Heart right ventricle (tissue), 16 donors: ENCODE measurements at regions not wholly inside any gene's neighbourhood (a gene's known extent, or its start where the extent isn't known, plus 50 kb on each side); places are given as distances from the start of the nearest gene placed in this dataset.
A peak's percentile ranks its signal among the peaks of the same experiment; 100 is the strongest.

Experiments
- ATAC-seq, 8 donors: fragments of 200-7000 bp; cut with Tn5 transposase; one replicate each; pipeline ENCODE4 v1.9.1; 2020; ENCODE audit warnings: mild to moderate bottlenecking in 8 of 8, moderate library complexity in 8 of 8, moderate number of reproducible peaks in 1 of 8
- DNase-seq, 2 donors: peaks; one replicate each; pipeline ENCODE4 v3.0.0-alpha.2; 2020
- H3K27ac ChIP-seq, 10 donors: fragments of 200-600 bp; sonication (generic) in 2 of 10; one replicate each; pipeline versions ENCODE4 v1.5.0 to v1.8.0; 2020 to 2022; ENCODE audit warnings: mild to moderate bottlenecking in 3 of 10
- H3K27me3 ChIP-seq, 7 donors: fragments of 200-600 bp; one replicate each; pipeline ENCODE4 v1.8.0; 2021 to 2022; ENCODE audit warnings: mild to moderate bottlenecking in 2 of 7
- H3K36me3 ChIP-seq, 9 donors: fragments of 200-600 bp; sonication (generic) in 1 of 9; one replicate each; pipeline versions ENCODE4 v1.5.0 to v1.8.0; 2020 to 2022; ENCODE audit warnings: mild to moderate bottlenecking in 2 of 9
- H3K4me1 ChIP-seq, 9 donors: fragments of 200-600 bp; sonication (generic) in 1 of 9; one replicate each; pipeline versions ENCODE4 v1.5.0 to v1.8.0; 2020 to 2022; ENCODE audit warnings: mild to moderate bottlenecking in 4 of 9
- H3K4me3 ChIP-seq, 10 donors: fragments of 200-600 bp; sonication (generic) in 2 of 10; one replicate each; pipeline versions ENCODE4 v1.5.0 to v1.8.0; 2020 to 2022; ENCODE audit warnings: mild to moderate bottlenecking in 7 of 10, moderate library complexity in 2 of 10
- H3K9me3 ChIP-seq, 11 donors: fragments of 200-600 bp in 10 of 11; sonication (generic) in 2 of 11; one replicate each; pipeline versions ENCODE4 v1.5.0 to v1.8.0; 2013 to 2022; ENCODE audit warnings: mild to moderate bottlenecking in 2 of 11, control low read depth in 1 of 11, moderate library complexity in 1 of 11
- CTCF ChIP-seq, 9 donors: fragments of 200-600 bp; sonication (generic) in 2 of 9; IDR thresholded peaks; one replicate each; pipeline versions ENCODE4 v1.5.0 to v1.8.0; 2021 to 2022; ENCODE audit warnings: antibody characterized with exemption in 9 of 9, mild to moderate bottlenecking in 5 of 9, moderate library complexity in 1 of 9
- WGBS, 2 donors: extraction: QIAGEN DNeasy Blood & Tissue Kit; methylation state at CpG; one replicate each; pipeline ENCODE4 v1.1.7; 2013; ENCODE audit warnings: inconsistent platforms in 1 of 2; 5-methylcytosine and 5-hydroxymethylcytosine counted together
- intact Hi-C, 10 donors: fragments of 100-400 bp; cut with DNase I; formaldehyde crosslinking; loops; one replicate each; pipeline versions ENCODE4 v1.11.1 to v1.14.2; 2022
- donor health status: Arrhythmogenic right ventricular cardiomyopathy.
- donor health status: ischemic (EF 13 %, LVEDD 7.1; RV severe dilation, severe dysfunction).
- donor health status: healthy with polysubstance abuse.
- donor health status: DM: no; HTN: yes; CAD: no.
- donor health status: DM: no; HTN: no; CAD: no.
- donor health status: ischemic (EF 25% LVEDD 6.9; RV normal size, moderate dysfunction).
- donor health status: ischemic (EF 25% LVEDD 5.7; RV mildly dilated, moderate dysfunction).
- donor health status: healthy.
- donor health status: DM: yes; HTN: yes; CAD: no.
- donor health status: Ischemic cardiomyopathy.
- donor health status: ischemic (EF 35%, LVEDD 5.7; RV mildly dilated, moderate dysfunction).
- donor health status: nonischemic (EF 11% LVEDD 7.7; RV severe dilation, severe dysfunction).
- donor health status: DM: yes; HTN: yes; CAD: no.
- donor health status: PGD.
- donor health status: ischemic (EF 29% LVEDD 5.4; RV normal size, mild dysfunction).
- donor health status: nonischemic (EF 23%, LVEDD 6.1; RV moderate dilation, normal function).

DNA sequence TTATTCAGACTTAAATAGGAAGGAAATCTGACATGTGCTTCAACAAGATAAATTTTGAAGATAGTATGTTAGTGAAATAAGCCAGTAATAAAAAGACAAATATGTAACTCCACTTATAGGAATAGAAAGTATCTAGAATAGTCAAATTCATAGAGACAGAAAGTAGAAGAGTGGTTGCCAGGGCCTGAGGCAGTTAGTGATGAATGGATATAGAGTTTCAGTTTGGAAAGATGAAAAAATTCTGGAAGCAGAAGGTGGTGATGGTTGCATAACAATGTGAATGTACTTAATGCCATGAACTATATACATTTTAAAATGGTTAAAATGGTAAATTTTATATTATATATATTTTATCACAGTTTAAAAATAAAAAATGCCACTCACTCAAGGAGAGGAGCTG, 54.3 kb downstream of the HAND2 start:
- ATAC-seq: no peak

GRCh38 chr4:173469622-173470021, 60.4 kb downstream of the HAND2 start:
- ATAC-seq (no peak), DNase-seq (no peak)
- H3K27me3 ChIP-seq: no peaks in the 10 kb centered on the region
- H3K4me1 ChIP-seq: no peaks in the 10 kb centered on the region
- no peak overlapping the region for H3K27ac ChIP-seq
- H3K36me3 ChIP-seq: no peaks in the 10 kb centered on the region
- WGBS, 2 donors: 79% methylated on average over 7 of the region's 7 CpGs
- no peak for TF ChIP-seq CTCF (IDR thresholded peaks at IDR 0.05)
- no peak overlapping the region for H3K4me3 ChIP-seq
- H3K9me3 ChIP-seq: no peaks in the 10 kb centered on the region
- intact Hi-C loops: no loop called here

More for the DNA sequence above, 54.3 kb downstream of the HAND2 start:
- DNase-seq: no peak
- Histone ChIP-seq H3K9me3 (no peaks in the 10 kb centered on the region), H3K27me3 (no peaks in the 10 kb centered on the region), H3K4me3 (no peak overlapping the region), H3K4me1 (no peaks in the 10 kb centered on the region), H3K27ac (no peak overlapping the region), H3K36me3 (no peaks in the 10 kb centered on the region)
- intact Hi-C loops: no loop called here
- no peak for TF ChIP-seq CTCF (IDR thresholded peaks at IDR 0.05)

DNA sequence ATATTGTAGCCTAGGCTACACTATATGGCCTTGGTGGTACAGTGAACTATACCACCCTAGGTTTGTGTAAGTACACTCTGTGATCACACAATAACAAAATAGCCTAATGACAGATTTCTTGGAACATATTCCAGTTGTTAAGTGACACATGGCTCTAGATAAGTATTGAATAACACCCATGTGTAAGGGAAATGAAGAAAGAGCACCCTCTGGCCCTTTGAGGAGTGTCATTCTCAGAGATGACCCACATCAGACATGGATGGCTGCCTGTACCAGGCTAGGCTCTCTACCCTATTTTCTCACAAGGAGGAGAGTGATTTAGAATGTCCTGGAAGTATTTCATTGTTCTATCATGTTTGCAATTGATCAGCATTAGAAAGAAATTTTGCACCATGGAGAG, 61.7 kb downstream of the HAND2 start:
- ATAC-seq: peak in 2 of 8 donors; percentile 14 to 17

DNA sequence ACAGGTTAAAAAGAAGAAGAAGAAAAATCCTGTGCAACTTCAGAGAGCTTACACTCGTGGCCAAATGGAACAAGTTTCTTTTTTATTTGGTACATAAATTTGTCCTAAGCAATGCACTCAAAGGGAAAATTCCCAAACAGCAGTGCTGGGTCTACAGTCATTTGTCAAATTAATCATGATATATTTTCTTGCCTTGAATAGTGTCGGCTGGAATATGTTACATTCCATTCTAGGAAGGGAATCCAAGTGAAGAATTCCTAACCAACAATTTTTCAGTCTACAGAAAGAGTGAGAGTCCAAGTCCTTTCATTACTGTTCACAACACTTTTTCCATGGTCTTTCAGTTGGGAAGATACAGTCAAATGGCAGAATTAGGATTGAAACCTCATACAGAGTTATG, 63.9 kb downstream of the HAND2 start:
- Histone ChIP-seq H3K4me3 (no peak overlapping the region), H3K27me3 (no peaks in the 10 kb centered on the region), H3K9me3 (no peaks in the 10 kb centered on the region), H3K36me3 (no peaks in the 10 kb centered on the region), H3K4me1 (peaks cover 0 to 6% (median 0%) of the 10 kb centered on the region in 9 donors), H3K27ac (no peak overlapping the region)
- ATAC-seq (no peak), DNase-seq (no peak)
- intact Hi-C loops: no loop called here
- TF ChIP-seq CTCF (IDR thresholded peaks at IDR 0.05): no peak
- WGBS, 2 donors: 69 to 77% methylated on average over 2 of the region's 2 CpGs

More for the DNA sequence above, 61.7 kb downstream of the HAND2 start:
- no peaks in the 10 kb centered on the region for H3K36me3 ChIP-seq
- H3K27ac ChIP-seq: no peak overlapping the region
- intact Hi-C loops: no loop called here
- DNase-seq: no peak
- no peak overlapping the region for H3K4me3 ChIP-seq
- H3K9me3 ChIP-seq: no peaks in the 10 kb centered on the region
- no peak for TF ChIP-seq CTCF (IDR thresholded peaks at IDR 0.05)
- no peaks in the 10 kb centered on the region for H3K4me1 ChIP-seq
- H3K27me3 ChIP-seq: no peaks in the 10 kb centered on the region

DNA sequence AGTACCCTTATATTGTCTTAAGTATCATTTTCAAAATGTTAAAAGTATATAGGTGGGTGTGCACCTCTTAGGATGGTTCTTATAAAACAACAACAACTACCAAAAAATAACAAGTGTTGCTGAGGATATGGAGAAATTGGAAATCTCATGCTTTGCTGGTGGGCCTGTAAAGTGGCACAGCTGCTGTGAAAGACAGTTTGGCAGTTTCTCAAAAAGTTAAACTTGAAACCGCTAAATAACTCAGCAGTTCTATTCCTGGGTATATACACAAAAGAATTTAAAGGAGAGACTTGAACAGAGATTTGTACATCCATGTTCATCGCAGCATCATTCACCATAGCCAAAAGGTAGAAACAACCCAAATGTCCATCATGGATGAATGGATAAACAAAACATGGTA, 65.5 kb downstream of the HAND2 start:
- Histone ChIP-seq H3K27me3 (no peaks in the 10 kb centered on the region), H3K27ac (no peak overlapping the region), H3K9me3 (no peaks in the 10 kb centered on the region), H3K36me3 (no peaks in the 10 kb centered on the region), H3K4me1 (peaks cover 0 to 10% (median 0%) of the 10 kb centered on the region in 9 donors), H3K4me3 (no peak overlapping the region)
- no peak for ATAC-seq
- no peak for DNase-seq
- 65 to 81% methylated on average over 2 of the region's 2 CpGs for WGBS, 2 donors
- no peak for TF ChIP-seq CTCF (IDR thresholded peaks at IDR 0.05)
- intact Hi-C loops: no loop called here
